Thoracic aorta (tissue), 2 donors: ENCODE measurements at regions not wholly inside any gene's neighbourhood (a gene's known extent, or its start where the extent isn't known, plus 50 kb on each side); places are given as distances from the start of the nearest gene placed in this dataset.

ENCODE experiments used
- ATAC-seq: fragments of 150-250 bp; one replicate; pipeline ENCODE4 v1.8.0; 2017; ENCODE audit warnings: low read depth; ENCODE audit not compliant: insufficient number of reproducible peaks, low FRiP score
- DNase-seq: peaks from one replicate; pipeline ENCODE4 v3.0.0-alpha.2; 2020; ENCODE audit warnings: low spot score
- H3K27ac ChIP-seq, 2 donors: fragments of 200-600 bp; sonication (generic); 1 replicate in 1 of 2; 2 replicates in 1 of 2; pipeline ENCODE4 v1.5.1; 2016; ENCODE audit warnings: mild to moderate bottlenecking in 2 of 2, moderate library complexity in 2 of 2
- H3K27me3 ChIP-seq: fragments of 200-600 bp; sonication (generic); replicated peaks from 2 replicates; pipeline ENCODE4 v1.6.0; 2016; ENCODE audit warnings: mild to moderate bottlenecking; ENCODE audit not compliant: insufficient read depth
- H3K36me3 ChIP-seq: fragments of 200-600 bp; sonication (generic); one replicate; pipeline ENCODE4 v1.5.1; 2016
- H3K4me1 ChIP-seq, 2 donors: fragments of 200-600 bp; sonication (generic); 1 replicate in 1 of 2; 2 replicates in 1 of 2; pipeline versions ENCODE4 v1.5.1 to v1.6.0; 2016; ENCODE audit warnings: low read depth in 2 of 2, mild to moderate bottlenecking in 1 of 2; ENCODE audit not compliant: control insufficient read depth in 1 of 2
- H3K4me3 ChIP-seq: fragments of 200-600 bp; sonication (generic); 2 replicates; pipeline ENCODE4 v1.5.1; 2016; ENCODE audit warnings: mild to moderate bottlenecking
- H3K9me3 ChIP-seq: fragments of 200-600 bp; sonication (generic); 2 replicates; pipeline ENCODE4 v1.5.1; 2016
- CTCF ChIP-seq: fragments of 200-600 bp; sonication (generic); IDR thresholded peaks from one replicate; pipeline ENCODE4 v1.5.1; 2019; ENCODE audit warnings: antibody characterized with exemption

GRCh38 chr15:57820119-57820518 lies 113.6 kb downstream of the POLR2M start:
- Histone ChIP-seq H3K4me1 (peaks cover 0 to 8% of the 10 kb centered on the region in 2 donors), H3K9me3 (no peaks in the 10 kb centered on the region), H3K27me3 (no peaks in the 10 kb centered on the region), H3K4me3 (no peak overlapping the region), H3K27ac (no peak overlapping the region), H3K36me3 (no peaks in the 10 kb centered on the region)
- TF ChIP-seq CTCF, result no peak
- DNase-seq, result no peak
- no peak for ATAC-seq

GRCh38 chr15:57821826-57822225 lies 115.3 kb downstream of the POLR2M start:
- H3K36me3 ChIP-seq, result no peaks in the 10 kb centered on the region
- peaks cover 0 to 8% of the 10 kb centered on the region in 2 donors for H3K4me1 ChIP-seq

GRCh38 chr15:57823325-57823882 lies 116.9 kb downstream of the POLR2M start:
- DNase-seq (no peak), ATAC-seq (no peak)
- Histone ChIP-seq H3K27ac (no peak overlapping the region), H3K9me3 (no peaks in the 10 kb centered on the region), H3K27me3 (no peaks in the 10 kb centered on the region), H3K36me3 (no peaks in the 10 kb centered on the region), H3K4me3 (no peak overlapping the region), H3K4me1 (peaks cover 0 to 8% of the 10 kb centered on the region in 2 donors)
- TF ChIP-seq CTCF, result no peak

More at GRCh38 chr15:57821826-57822225, 115.3 kb downstream of the POLR2M start:
- no peak for ATAC-seq
- H3K27me3 ChIP-seq, result no peaks in the 10 kb centered on the region
- H3K9me3 ChIP-seq, result no peaks in the 10 kb centered on the region
- no peak for TF ChIP-seq CTCF
- no peak overlapping the region for H3K4me3 ChIP-seq
- no peak overlapping the region for H3K27ac ChIP-seq
- DNase-seq, result no peak

- peaks cover 0 to 8% of the 10 kb centered on the region in 2 donors for H3K4me1 ChIP-seq
- no peak overlapping the region for H3K4me3 ChIP-seq
- no peaks in the 10 kb centered on the region for H3K36me3 ChIP-seq
- no peak for DNase-seq
- no peaks in the 10 kb centered on the region for H3K27me3 ChIP-seq
- ATAC-seq, result no peak
- H3K9me3 ChIP-seq, result no peaks in the 10 kb centered on the region
- TF ChIP-seq CTCF, result no peak
- H3K27ac ChIP-seq, result no peak overlapping the region
These were observed 117.7 kb downstream of the POLR2M start for GRCh38 chr15:57824186-57824585.

- H3K4me1 ChIP-seq, result peaks cover 0 to 8% of the 10 kb centered on the region in 2 donors
- H3K36me3 ChIP-seq, result no peaks in the 10 kb centered on the region
- H3K27me3 ChIP-seq, result no peaks in the 10 kb centered on the region
- no peak for ATAC-seq
- no peak overlapping the region for H3K4me3 ChIP-seq
- TF ChIP-seq CTCF, result no peak
- no peaks in the 10 kb centered on the region for H3K9me3 ChIP-seq
- H3K27ac ChIP-seq, result no peak overlapping the region
- DNase-seq, result no peak
These were observed 120.5 kb downstream of the POLR2M start for GRCh38 chr15:57827021-57827420.
